Iris pigment epithelial cell (primary cell): ENCODE measurements at regions not wholly inside any gene's neighbourhood (a gene's known extent, or its start where the extent isn't known, plus 50 kb on each side); places are given as distances from the start of the nearest gene placed in this dataset.

Experiments
- DNase-seq: peaks from one replicate; pipeline ENCODE4 v3.0.0-alpha.2; 2011; ENCODE audit warnings: low read depth

- DNase-seq, result peak; percentile 35
Observed at GRCh38 chr3:22996920-22997571, 206.1 kb upstream of the UBE2E2 start.

DNA sequence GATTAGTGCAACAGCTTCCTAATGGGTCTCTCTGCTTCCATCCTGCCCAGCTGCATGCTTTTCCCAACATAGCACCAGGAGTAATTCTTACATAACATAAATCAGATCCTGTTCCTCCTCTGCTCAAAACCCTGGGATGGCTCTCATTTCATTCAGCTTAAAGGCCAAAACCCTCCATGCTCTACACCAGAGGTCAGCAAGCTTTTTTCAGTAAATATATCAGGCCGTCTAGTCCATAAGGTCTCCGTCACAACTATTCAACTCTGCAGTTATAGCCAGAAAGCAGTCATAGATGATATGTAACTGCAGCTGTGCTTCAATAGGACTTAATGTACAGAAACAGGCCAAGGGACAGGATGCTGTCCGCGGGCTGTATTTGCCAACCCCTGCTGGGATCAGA is 202.8 kb upstream of the UBE2E2 start:
- DNase-seq, result no peak

- no peak for DNase-seq
Observed at GRCh38 chr3:23002151-23002550, 201.0 kb upstream of the UBE2E2 start.

- peak; percentile 67 for DNase-seq
Observed at GRCh38 chr3:23002836-23003732, 200.0 kb upstream of the UBE2E2 start.

- DNase-seq, result no peak
Observed at GRCh38 chr3:23003733-23004046, 199.4 kb upstream of the UBE2E2 start.

GRCh38 chr3:23004971-23005370 is 198.2 kb upstream of the UBE2E2 start:
- DNase-seq, result peak; percentile 87

- peak; percentile 75 for DNase-seq
Observed at GRCh38 chr3:23017801-23018200, 185.3 kb upstream of the UBE2E2 start.

DNA sequence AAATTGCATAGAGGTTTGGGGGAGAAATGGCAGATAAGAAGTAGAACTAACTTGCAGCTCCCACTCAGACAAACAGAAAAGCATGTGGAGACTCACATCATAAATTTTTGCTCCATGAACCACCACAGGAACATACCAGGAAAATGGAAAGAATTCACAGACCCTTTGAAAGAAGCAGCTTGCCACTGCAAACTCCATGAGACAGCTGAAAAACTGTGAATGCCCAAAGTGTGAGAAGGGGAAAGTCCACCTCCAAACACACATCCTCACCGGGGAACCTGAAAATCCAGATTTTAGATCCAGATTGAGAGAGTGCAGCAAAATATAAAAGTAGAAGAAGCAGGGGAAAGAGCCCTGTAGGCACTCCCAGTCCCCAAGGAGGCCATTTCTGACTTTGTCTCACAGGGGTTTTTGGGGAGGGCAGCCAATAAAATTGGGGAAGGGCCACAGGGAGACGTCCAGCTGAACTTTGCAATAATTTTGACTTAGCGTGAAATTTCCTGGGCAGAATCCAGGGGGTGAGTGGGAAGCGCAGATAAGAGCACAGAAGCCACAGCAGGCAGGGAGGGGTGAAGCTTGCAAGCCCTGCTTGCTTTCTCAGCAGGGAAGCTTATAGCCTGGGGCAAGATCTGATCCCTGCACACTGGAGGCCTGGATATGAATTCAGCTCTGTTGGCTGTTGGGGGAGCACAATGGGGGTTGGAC is 183.4 kb upstream of the UBE2E2 start:
- peak; percentile 19 for DNase-seq

- no peak for DNase-seq
Observed at GRCh38 chr3:23028294-23028693, 174.8 kb upstream of the UBE2E2 start.

- no peak for DNase-seq
Observed at GRCh38 chr3:23029001-23029400, 174.1 kb upstream of the UBE2E2 start.

DNA sequence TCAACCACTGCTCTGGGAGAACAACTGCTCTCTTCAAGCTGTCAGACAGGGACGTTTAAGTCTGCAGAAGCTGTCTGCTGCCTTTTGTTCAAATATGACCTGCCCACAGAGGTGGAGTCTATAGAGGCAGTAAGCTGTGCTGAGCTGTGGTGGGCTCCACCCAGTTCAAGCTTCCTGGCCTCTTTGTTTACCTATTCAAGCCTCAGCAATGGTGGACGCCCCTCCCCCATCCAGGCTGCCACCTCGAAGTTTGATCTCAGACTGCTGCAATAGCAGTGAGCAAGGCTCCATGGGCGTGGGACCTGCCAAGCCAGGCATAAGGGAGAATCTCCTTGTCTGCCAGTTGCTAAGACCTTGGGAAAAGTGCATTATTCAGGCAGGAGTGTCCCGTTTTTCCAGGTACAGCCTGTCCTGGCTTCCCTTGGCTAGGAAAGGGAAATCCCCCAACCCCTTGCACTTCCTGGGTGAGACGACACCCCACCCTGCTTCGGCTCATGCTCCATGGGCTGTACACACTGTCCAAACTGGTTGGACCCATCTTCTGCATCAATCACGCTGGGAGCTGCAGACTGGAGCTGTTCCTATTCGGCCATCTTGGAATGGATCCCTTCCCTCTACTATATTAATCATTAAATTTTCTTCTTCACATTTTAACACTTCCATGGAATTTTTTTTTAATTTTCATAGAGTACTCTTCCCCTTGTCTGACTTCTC is 167.0 kb upstream of the UBE2E2 start:
- DNase-seq, result no peak

GRCh38 chr3:23036728-23037127 is 166.4 kb upstream of the UBE2E2 start:
- DNase-seq, result no peak

DNA sequence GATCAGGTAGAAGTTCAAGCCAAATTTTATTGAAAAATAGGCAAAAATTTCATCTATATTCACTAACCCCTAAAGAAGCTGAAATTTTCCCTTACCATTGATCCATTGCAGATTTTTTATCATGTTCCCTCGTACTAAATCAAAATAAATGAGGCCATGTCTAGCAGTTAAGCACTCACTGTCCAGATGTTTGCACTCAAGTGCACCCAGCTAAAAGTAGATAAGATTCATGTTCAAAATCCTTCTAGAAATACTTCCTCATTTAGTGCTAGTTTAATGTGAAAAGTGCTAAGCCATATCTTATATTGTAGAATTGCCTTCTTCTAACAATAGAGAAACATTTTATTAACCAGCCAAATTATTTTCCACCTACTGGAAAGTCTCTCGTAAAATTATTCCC is 164.7 kb upstream of the UBE2E2 start:
- DNase-seq, result no peak

DNA sequence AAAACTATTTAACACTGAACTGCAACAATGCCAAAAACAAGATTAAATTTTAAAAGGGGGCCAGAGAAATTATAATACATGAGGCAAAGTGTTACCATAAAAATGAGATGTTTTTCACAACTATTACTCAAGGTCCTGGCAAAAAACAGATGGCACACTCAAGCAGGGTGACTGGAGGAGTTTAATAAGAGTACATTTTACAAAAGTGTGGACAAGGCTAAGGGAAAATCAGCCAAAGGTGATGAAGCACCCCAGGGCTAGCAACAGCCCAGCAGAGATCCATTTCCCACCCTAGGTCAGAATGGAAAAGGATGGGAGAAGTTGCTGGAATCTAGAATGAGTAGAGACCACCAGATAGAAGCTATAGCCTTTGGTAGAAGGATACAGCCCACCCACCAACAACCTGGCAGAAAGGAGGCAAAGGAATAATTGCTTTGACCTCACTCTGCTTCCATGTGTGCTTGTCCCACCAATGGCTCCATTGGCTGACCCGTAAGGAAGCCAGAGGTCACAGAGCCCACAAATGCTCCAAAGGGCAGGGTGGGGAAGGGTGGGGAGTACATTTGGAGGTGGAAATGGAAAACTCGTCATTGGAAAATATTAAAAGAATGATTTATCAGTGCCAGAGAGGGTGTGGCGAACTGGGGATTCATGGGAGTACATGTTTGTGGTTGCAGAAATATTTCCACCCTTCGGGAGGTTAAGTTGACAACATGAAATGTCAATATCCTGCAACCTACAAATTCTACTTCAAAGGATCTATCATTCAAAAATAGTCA is 161.0 kb upstream of the UBE2E2 start:
- peak; percentile 67 for DNase-seq

DNA sequence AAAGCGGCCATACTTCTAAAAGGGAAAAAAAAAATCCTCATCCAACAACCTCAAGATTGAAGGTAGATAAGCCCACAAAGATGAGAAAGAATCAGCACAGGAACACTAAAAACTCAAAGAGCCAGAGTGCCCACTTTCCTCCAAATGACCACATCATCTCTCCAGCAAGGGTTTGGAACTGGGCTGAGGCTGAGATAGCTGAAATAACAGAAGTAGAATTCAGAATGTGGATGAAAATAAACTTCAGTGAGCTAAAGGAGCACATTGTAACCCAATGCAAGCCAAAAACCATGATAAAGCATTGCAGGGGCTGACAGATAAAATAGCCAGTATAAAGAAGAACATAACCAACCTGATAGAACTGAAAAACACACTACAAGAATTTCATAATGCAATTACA is 158.7 kb upstream of the UBE2E2 start:
- no peak for DNase-seq

- DNase-seq, result no peak
Observed at GRCh38 chr3:23046536-23046935, 156.6 kb upstream of the UBE2E2 start.

DNA sequence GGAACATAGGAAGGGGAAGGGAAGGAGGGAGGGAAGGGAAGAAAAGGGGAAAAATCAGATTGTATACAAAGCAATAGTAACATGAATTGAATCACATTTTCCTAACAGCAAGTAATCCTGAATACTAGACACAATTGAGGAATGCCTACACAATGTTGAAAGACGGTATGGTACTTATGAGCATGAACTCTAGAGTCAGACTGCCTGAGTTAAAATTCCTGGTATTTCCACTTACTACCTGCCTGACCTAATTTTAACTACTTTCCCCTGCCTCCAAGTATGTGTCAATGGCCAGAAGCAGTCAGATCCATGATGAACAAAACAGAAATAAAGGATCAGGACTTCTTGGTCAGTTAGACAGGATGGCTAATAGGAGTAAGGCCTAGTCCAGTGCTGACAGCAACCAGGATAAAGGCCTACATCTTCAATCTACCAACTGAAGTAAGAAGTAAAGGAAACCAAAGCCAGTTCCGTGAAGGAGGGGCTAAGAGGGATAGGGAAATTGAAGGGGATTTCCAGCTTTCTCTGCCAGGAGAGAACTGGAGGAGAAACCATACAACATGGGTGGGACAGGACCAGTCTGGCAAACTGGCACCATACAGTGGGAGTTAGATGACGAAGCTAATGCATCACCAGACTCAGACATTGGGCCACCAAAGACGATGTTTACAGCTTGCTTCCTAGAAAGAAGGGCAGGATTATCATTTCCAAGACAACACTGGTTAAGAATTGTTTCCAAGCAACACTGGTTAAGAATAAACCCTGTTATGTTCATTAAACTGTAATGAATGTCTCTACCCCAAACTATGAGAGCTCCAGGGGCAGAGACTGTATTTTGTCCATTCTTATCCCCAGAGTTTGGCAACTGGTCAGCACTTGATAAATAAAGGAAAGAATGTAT is 151.6 kb upstream of the UBE2E2 start:
- no peak for DNase-seq

GRCh38 chr3:23052208-23052607 is 150.9 kb upstream of the UBE2E2 start:
- DNase-seq, result no peak

GRCh38 chr3:23052620-23053019 is 150.5 kb upstream of the UBE2E2 start:
- peak; percentile 52 for DNase-seq

DNA sequence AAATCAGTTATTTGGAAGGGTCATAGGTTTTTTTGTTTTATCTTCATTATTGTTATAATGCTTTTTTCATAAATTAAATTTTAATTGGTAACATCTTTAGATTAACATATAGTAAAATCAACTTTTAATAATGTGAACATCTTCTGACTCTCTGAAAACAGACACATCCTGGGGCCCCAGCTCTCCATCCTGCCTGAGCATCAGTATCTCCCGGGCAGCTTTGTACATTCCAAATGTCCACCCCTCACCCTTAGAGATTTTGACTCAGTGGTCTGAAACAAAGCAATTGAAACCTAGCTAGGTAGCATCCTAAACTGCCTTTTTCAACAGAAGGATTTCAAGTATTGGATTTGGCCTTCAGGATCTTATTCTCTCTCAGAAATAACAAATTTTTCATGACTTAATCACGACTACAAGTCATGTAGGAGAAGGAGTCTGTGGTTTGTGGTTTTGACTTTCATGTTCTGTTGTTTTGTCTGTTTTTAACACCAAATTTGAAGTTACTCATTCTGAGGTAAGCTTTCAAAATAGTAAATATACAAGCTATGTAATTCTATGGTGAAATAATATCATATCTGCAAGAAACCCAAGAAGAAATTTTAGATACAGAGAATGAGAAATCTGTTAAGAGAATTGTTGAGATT is 147.3 kb upstream of the UBE2E2 start:
- DNase-seq, result peak; percentile 95
